COLO829 (cell line): ENCODE measurements at regions not wholly inside any gene's neighbourhood (a gene's known extent, or its start where the extent isn't known, plus 50 kb on each side); places are given as distances from the start of the nearest gene placed in this dataset.

ENCODE experiments used
- DNase-seq: peaks from one replicate; pipeline ENCODE4 v3.0.0; 2012; ENCODE audit warnings: low spot score

DNA sequence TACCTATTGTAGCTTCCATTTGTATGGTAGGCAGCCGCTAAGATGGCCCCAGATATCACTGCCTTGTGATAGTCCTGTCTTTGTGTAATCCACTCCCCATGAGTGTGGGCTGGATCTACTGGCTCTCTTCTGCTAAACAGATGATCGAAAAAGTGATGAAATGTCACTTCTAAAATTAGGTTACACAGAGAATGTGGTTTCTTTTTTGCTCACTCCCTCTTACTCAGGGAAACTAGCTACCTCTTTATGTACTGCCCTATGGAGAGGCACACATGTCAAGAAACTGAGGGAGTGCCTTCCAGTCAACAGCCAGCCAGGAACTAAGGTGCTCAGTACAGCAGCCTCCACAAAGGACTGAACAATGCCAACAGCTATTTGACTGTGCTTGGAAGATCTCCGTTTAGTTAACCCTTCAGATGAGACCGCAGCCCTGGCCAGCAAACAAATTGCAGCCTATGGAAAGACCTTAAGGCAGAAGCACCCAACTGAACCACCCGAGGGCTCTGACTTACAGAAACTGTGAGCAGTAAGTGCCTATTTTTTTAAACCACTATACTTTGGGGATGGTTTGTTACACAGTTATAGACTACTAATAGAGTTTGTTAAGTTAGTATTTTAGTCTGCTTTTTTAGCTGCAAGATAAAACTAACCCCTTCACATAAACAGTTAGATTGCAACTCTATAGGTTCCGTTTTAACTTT lies 113.2 kb upstream of the MAF start:
- DNase-seq = no peak

DNA sequence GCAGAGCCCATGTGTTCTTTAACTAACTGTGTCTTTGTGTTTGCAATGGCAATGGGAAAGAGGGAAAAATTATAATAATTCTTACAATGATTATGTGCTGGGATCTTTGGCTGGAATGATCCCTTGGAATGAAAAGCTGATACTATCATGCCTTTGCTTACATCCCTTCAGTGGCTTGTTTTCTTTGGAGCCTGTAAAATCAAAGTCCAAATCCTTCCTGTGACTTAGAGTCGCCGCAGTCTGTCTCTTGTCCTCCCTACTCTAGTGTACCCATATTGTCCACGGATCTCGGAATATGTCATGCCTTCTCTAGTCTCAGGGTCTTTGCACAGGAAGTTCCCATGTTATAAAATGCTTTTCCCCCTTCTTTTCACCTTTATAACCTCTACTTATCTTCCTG lies 111.7 kb upstream of the MAF start:
- DNase-seq = no peak

GRCh38 chr16:79707876-79708275 lies 107.3 kb upstream of the MAF start:
- no peak for DNase-seq

- no peak for DNase-seq
These were observed 102.5 kb upstream of the MAF start for GRCh38 chr16:79703066-79703465.

DNA sequence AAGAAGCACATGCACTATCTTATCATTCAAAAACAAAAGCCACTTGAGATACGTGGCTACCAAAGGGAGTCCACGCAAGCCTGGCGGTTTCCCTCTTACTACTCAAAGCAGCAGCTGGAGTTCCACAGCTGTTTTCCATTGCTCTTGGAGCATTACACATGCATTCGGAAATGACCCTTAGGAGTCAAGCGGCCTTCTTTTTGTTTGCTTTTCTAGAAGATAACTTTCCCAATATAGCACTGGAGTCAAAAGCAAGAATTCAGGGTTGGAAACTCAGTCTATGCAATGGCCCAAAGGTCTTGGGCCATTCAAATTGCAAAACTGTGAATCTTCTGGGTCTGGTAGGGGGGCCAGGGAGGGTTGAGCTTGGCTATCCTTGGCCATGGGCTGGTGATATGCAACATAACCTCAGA lies 97.8 kb upstream of the MAF start:
- no peak for DNase-seq

DNA sequence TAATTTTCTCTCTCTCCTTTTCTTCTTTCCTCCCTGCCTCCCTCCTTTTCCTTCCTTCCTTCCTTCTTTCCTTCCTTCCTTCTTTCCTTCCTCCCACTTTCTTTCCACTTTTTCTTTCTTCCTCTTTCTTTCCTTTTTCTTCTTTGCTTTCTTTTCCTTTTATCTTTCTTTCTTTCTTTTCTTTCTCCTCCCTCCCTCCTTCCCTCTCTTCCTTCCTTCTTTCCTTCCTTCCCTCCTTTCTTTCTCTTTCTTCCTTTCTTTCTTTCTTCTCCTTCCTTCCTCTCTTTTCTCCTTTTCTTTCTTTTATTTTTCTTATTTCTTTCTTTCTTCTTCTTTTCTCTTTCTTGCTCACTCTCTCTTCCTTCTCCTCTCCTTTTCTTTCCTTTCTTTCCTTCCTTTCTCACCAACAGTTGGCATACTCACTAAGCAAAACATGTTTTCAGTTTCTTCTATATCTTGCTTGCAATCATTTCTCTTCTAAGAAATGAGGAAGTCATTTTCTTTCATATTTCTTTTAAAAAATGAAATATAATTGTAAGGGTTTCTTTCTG lies 97.1 kb upstream of the MAF start:
- DNase-seq = no peak

DNA sequence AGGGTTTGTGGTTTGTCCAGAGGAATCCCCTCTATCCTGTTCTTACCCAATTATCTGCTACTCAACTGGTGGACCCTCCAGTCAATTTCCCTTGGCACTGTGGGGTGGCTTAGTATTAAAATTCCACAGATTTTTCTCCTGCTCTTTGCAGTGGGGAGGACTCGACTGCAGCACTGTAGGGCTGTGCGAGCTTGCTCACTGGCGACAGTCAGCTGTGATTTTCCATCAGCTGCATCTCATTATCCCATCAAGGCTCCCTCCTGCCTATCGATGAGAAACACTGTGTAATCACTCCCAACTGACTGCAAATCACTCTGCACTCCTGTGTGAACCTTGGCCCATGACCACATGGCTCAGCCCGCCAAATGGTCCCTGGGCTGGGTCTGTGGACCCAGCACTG lies 90.5 kb upstream of the MAF start:
- DNase-seq = no peak

DNA sequence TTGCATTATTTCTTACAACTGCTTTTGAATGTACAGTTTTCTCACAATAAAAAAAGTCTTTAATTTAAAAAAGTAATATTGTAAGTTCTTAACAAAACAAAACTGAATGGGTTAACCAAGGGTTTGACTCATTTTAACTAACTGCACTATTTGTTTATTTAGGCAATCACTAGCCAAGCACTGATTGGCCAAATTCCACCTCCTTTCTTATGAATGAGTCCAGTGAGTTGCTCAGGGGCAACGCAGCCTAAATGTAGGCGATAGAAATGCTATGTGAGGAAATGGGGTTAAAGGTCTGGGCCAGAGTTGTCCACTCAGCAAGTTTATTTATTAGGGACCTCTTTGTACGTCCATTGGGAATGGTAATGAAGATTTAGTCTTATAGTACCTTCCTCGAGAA lies 89.6 kb upstream of the MAF start:
- no peak for DNase-seq

GRCh38 chr16:79687249-79688130 lies 87.0 kb upstream of the MAF start:
- no peak for DNase-seq

DNA sequence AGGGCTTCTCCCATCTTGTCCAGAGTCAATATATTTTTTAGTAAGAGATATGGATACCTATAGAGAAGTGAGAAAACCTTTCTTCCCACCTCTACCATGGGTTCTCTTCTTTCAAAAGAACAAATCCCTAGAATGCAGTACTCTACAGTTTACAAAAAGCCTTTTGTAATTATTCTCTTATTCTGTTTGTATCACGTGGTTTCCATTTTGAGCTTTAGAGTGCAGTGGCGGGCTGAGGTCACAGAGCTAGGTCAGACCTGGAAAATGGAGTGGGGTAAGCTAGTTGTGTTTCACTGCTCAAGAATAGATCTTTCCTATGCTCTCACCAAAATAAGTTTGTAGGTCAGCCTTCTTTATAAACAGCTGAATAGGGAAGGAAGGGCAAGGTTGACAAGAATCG lies 85.3 kb upstream of the MAF start:
- no peak for DNase-seq

- no peak for DNase-seq
These were observed 78.8 kb upstream of the MAF start for GRCh38 chr16:79679334-79679733.

- DNase-seq = no peak
These were observed 77.4 kb upstream of the MAF start for GRCh38 chr16:79677799-79678530.

GRCh38 chr16:79673635-79674034 lies 73.1 kb upstream of the MAF start:
- no peak for DNase-seq

GRCh38 chr16:79672524-79672923 lies 72.0 kb upstream of the MAF start:
- DNase-seq = no peak

GRCh38 chr16:79668502-79668901 lies 68.0 kb upstream of the MAF start:
- DNase-seq = no peak

DNA sequence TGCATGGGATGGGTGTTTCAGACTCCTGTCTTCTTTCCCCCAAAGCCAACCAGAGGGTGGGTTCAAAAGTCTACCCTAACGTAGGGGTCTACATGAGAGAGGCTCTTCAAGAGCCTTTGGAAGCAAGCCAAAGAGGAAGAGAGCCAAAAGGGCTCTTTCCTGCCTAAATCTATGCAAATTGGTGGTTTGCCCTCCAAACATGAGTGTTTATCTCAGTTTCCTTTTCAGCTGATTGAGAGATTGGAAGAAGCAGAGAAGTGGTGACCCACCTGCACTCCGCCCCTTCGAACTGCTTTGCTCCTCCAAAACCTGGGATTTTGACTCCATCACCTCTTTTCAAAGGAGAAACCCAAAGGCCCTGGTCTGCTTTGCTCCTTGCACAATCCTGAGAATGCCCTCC lies 65.4 kb upstream of the MAF start:
- DNase-seq = no peak

GRCh38 chr16:79664407-79664806 lies 63.9 kb upstream of the MAF start:
- no peak for DNase-seq

- no peak for DNase-seq
These were observed 62.3 kb upstream of the MAF start for GRCh38 chr16:79662669-79663313.

DNA sequence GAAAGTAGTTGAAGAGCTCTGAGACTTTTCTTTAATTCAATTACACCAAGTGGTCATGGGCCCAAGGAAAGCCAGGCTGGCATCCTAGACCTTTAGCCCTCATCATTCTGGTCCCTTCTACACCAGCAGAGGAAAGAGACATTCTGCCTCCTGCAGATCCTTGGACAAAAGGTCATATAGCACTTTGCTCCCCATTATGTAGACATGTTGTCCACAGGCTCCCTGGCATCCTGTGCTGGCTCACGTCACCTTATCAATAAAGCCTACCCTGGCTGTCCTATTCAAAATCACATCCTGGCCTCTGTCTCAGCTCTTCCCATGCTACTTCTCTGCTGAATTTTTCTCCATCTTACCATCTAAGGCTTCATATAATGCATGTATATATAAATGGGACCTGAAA lies 61.6 kb upstream of the MAF start:
- no peak for DNase-seq

GRCh38 chr16:79661578-79661977 lies 61.0 kb upstream of the MAF start:
- no peak for DNase-seq

DNA sequence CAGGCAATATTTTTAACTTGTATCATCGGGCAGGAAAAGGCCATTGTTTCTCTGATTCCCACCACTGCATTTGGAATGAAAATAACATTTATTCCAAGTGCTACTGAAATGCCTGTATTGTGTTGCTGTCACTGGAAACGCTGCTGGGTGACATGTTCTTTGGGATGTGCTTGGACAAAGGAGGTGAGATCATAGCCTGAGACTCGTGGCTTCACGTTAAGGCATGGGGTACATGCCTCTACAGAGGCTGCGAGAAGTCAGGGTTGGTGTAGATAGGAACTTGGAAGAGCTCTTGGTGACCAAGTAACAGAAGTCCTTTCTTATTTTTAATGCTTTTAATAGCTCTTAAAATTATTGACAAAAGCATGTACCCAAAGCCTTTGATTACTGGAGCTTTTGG lies 58.8 kb upstream of the MAF start:
- DNase-seq = no peak
